Heart left ventricle (tissue), 13 donors: ENCODE measurements at regions not wholly inside any gene's neighbourhood (a gene's known extent, or its start where the extent isn't known, plus 50 kb on each side); places are given as distances from the start of the nearest gene placed in this dataset.

ENCODE experiments used
- POLR2A ChIP-seq, 2 donors: fragments of 450-650 bp; IDR thresholded peaks; one replicate each; pipeline ENCODE4 v1.6.1; 2017; ENCODE audit warnings: antibody characterized with exemption in 2 of 2, mild to moderate bottlenecking in 2 of 2, moderate library complexity in 2 of 2
- TF ChIP-seq, protein P1 (sequence below), 12 donors: fragments of 200-600 bp; sonication (generic) in 4 of 12; IDR thresholded peaks; one replicate each; pipeline versions ENCODE4 v1.5.0 to v1.8.0; 2018 to 2022; ENCODE audit warnings: antibody characterized with exemption in 12 of 12, mild to moderate bottlenecking in 5 of 12
- donor health status: ischemic (EF 13 %, LVEDD 7.1; RV severe dilation, severe dysfunction).
- donor health status: DM: no; HTN: yes; CAD: no.
- donor health status: DM: no; HTN: no; CAD: no.
- donor health status: ischemic (EF 25% LVEDD 6.9; RV normal size, moderate dysfunction).
- donor health status: ischemic (EF 25% LVEDD 5.7; RV mildly dilated, moderate dysfunction).
- donor health status: ischemic (EF 35%, LVEDD 5.7; RV mildly dilated, moderate dysfunction).
- donor health status: nonischemic (EF 11% LVEDD 7.7; RV severe dilation, severe dysfunction).
- donor health status: DM: yes; HTN: yes; CAD: no.
- donor health status: PGD.
- donor health status: ischemic (EF 29% LVEDD 5.4; RV normal size, mild dysfunction).
- donor health status: nonischemic (EF 23%, LVEDD 6.1; RV moderate dilation, normal function).

DNA sequence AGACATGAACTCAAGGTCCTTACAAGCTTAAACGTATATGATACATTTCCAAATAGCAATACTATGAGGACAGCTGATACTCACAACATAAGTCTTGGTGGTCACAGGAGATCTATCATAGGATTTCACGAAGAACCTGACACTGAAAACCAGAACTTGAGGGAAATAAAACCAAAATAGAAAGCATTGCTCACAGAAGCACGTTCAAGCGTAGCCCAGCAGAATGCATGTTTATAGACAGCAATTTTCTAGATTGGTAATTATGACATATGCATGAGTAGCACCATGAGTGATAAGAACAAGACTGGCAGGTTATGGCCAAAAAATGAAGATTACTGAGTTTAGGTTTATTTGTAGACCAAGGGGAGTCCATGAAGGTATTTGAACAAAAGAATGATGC is 243.5 kb downstream of the ETS1 start:
- TF ChIP-seq, protein P1, sequence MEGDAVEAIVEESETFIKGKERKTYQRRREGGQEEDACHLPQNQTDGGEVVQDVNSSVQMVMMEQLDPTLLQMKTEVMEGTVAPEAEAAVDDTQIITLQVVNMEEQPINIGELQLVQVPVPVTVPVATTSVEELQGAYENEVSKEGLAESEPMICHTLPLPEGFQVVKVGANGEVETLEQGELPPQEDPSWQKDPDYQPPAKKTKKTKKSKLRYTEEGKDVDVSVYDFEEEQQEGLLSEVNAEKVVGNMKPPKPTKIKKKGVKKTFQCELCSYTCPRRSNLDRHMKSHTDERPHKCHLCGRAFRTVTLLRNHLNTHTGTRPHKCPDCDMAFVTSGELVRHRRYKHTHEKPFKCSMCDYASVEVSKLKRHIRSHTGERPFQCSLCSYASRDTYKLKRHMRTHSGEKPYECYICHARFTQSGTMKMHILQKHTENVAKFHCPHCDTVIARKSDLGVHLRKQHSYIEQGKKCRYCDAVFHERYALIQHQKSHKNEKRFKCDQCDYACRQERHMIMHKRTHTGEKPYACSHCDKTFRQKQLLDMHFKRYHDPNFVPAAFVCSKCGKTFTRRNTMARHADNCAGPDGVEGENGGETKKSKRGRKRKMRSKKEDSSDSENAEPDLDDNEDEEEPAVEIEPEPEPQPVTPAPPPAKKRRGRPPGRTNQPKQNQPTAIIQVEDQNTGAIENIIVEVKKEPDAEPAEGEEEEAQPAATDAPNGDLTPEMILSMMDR (IDR thresholded peaks at IDR 0.05): no peak
- TF ChIP-seq POLR2A (IDR thresholded peaks at IDR 0.05): no peak
